ENCODE measurements at regions not wholly inside any gene's neighbourhood (a gene's known extent, or its start where the extent isn't known, plus 50 kb on each side); places are given as distances from the start of the nearest gene placed in this dataset.

GRCh38 chr7:156039194-156039593 lies 226.9 kb upstream of the SHH start:
- TF ChIP-seq CTCF (conservative IDR thresholded peaks at IDR 0.05; ENCODE audit: low read depth, low read length): no peak
- no peak for TF ChIP-seq EZH2 (IDR thresholded peaks at IDR 0.05; ENCODE audit: borderline replicate concordance, low read depth, low read length, poor library complexity, severe bottlenecking)
